Tibial artery (tissue), 4 donors: ENCODE measurements at regions not wholly inside any gene's neighbourhood (a gene's known extent, or its start where the extent isn't known, plus 50 kb on each side); places are given as distances from the start of the nearest gene placed in this dataset.

ENCODE experiments used
- DNase-seq, 2 donors: peaks; one replicate each; pipeline ENCODE4 v3.0.0-alpha.2; 2019
- H3K27ac ChIP-seq, 2 donors: fragments of 200-600 bp; sonication (generic) in 1 of 2; 1 replicate in 1 of 2; 2 replicates in 1 of 2; pipeline ENCODE4 v1.5.1; 2018 to 2019; ENCODE audit warnings: mild to moderate bottlenecking in 1 of 2
- H3K27me3 ChIP-seq, 2 donors: fragments of 200-600 bp; sonication (generic) in 1 of 2; one replicate each; pipeline versions ENCODE4 v1.5.1 to v1.6.0; 2016 to 2019
- H3K36me3 ChIP-seq, 3 donors: fragments of 200-600 bp; sonication (generic) in 2 of 3; one replicate each; pipeline ENCODE4 v1.5.1; 2016 to 2019; ENCODE audit warnings: mild to moderate bottlenecking in 2 of 3
- H3K4me1 ChIP-seq, 4 donors: fragments of 200-600 bp; sonication (generic) in 2 of 4; 1 replicate in 3 of 4; 2 replicates in 1 of 4; pipeline ENCODE4 v1.5.1; 2016 to 2019
- H3K4me3 ChIP-seq, 2 donors: fragments of 200-600 bp; sonication (generic) in 1 of 2; 1 replicate in 1 of 2; 2 replicates in 1 of 2; pipeline ENCODE4 v1.5.1; 2018 to 2019; ENCODE audit warnings: mild to moderate bottlenecking in 2 of 2
- H3K9me3 ChIP-seq, 3 donors: fragments of 200-600 bp; sonication (generic) in 1 of 3; one replicate each; pipeline ENCODE4 v1.5.1; 2016 to 2019
- intact Hi-C: fragments of 100-400 bp; cut with DNase I; formaldehyde crosslinking; loops from one replicate; pipeline ENCODE4 v1.15.0; 2023; ENCODE audit warnings: low total_unique reads
- TF ChIP-seq, protein P1 (sequence below), 2 experiments: fragments of 200-600 bp in 1 of 2; fragments of 450-650 bp in 1 of 2; IDR thresholded peaks; one replicate each; pipeline ENCODE4 v1.5.1; 2017 to 2019; ENCODE audit warnings: antibody characterized with exemption in 2 of 2, mild to moderate bottlenecking in 1 of 2, moderate library complexity in 1 of 2

DNA sequence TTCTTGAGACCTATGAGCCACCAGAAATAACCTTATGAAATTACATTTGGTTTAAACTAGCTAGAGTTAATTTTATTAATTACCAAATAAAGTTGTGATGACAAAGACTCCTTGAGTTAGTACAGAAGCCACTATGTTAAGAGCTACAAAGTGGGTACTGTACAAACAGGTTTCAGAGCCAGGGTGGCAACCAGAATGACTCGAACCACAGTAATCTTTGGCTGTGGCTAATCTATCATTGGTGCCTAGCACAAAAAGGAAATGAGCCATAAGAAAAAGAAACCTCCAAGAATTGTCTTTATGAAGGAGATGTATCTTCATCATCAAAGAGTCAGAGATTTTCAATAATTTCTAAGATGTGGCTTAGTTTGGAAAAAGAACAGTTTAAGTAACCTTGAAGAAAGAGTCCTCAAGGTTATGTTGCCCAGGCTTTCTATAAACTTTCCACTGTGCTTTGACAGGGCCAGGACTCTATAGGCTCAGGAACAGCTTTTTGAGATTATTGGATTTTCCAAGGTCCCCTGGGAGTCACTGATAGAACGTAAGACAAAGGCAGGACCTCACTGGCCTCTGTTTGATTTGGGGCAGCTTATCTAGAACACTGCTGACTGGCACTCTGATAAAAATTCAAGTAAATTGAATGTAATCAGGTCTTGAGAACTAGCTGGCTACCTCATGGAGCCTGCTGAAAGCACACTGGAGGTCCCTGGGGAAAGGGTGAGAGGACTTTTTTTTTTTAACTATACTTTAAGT lies 777.7 kb downstream of the STIM2 start:
- Histone ChIP-seq H3K27me3 (no peaks in the 10 kb centered on the region), H3K36me3 (no peaks in the 10 kb centered on the region), H3K4me3 (no peak overlapping the region), H3K4me1 (no peaks in the 10 kb centered on the region), H3K27ac (no peak overlapping the region), H3K9me3 (no peaks in the 10 kb centered on the region)
- intact Hi-C loops: no loop called here
- TF ChIP-seq, protein P1, sequence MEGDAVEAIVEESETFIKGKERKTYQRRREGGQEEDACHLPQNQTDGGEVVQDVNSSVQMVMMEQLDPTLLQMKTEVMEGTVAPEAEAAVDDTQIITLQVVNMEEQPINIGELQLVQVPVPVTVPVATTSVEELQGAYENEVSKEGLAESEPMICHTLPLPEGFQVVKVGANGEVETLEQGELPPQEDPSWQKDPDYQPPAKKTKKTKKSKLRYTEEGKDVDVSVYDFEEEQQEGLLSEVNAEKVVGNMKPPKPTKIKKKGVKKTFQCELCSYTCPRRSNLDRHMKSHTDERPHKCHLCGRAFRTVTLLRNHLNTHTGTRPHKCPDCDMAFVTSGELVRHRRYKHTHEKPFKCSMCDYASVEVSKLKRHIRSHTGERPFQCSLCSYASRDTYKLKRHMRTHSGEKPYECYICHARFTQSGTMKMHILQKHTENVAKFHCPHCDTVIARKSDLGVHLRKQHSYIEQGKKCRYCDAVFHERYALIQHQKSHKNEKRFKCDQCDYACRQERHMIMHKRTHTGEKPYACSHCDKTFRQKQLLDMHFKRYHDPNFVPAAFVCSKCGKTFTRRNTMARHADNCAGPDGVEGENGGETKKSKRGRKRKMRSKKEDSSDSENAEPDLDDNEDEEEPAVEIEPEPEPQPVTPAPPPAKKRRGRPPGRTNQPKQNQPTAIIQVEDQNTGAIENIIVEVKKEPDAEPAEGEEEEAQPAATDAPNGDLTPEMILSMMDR (IDR thresholded peaks at IDR 0.05): no peak
- DNase-seq: no peak

DNA sequence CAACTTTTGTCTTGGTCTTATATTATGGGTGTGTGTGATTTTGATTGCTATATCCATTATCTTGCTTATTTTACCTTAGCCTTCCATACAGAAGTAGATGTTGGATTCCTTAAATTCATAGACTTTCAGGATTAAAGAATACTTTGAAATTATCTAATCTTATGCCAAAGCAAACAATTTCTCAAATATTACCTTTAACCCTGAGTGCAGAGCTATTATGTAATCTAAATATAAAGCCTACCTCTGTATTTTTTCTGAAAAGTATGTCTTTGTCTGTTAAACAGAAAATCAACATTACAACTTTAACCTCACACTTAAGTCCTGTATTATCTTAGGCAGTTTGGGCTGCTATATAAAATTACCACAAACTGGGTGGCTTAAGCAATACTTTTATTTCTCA lies 782.5 kb downstream of the STIM2 start:
- Histone ChIP-seq H3K27ac (no peak overlapping the region), H3K9me3 (no peaks in the 10 kb centered on the region), H3K4me1 (no peaks in the 10 kb centered on the region), H3K27me3 (no peaks in the 10 kb centered on the region), H3K4me3 (no peak overlapping the region), H3K36me3 (no peaks in the 10 kb centered on the region)
- DNase-seq: no peak
- TF ChIP-seq, protein P1 (IDR thresholded peaks at IDR 0.05): no peak
- intact Hi-C loops: no loop called here

DNA sequence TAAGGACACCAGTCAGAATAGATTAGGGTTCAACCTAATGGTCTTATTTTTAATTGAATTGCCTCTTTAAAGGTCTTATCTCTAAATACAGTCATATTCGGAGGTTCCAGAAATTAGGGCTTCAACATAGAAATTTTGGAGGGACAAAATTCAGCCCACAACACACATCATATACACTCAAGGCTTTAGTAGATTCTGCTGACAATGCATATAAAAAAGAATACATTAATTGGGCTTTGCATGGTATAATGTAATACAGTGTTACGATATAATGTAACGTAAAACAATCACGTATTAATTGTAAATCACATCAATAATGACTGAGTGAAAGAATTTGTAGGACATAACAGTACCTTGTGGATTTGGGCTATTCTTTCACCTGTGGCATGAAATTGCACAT lies 787.8 kb downstream of the STIM2 start:
- Histone ChIP-seq H3K27me3 (no peaks in the 10 kb centered on the region), H3K27ac (no peak overlapping the region), H3K9me3 (no peaks in the 10 kb centered on the region), H3K36me3 (no peaks in the 10 kb centered on the region), H3K4me3 (no peak overlapping the region), H3K4me1 (no peaks in the 10 kb centered on the region)
- DNase-seq: no peak
- intact Hi-C loops: no loop called here
- TF ChIP-seq, protein P1 (IDR thresholded peaks at IDR 0.05): no peak

DNA sequence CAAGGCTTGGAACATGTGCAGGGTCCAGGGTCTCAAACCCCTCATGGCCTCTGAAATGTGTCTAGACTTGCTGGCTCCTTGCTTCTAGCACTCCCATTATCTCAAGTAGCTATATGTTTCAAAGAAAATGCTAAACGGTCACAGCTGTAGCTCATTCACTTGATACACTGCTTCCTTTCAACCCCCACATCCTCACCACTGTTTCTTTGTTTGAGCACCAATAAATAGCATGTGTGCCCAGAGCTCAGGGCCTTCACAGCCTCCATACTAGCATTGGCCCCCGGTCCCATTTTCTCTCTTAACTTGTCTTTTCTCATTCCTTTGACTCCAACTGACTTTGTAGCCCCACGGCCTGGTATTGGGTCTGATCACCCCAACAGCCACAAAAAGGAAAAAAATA lies 801.8 kb downstream of the STIM2 start:
- intact Hi-C loops: no loop called here
- Histone ChIP-seq H3K27ac (no peak overlapping the region), H3K9me3 (no peaks in the 10 kb centered on the region), H3K27me3 (no peaks in the 10 kb centered on the region), H3K4me3 (no peak overlapping the region), H3K4me1 (no peaks in the 10 kb centered on the region), H3K36me3 (no peaks in the 10 kb centered on the region)
- DNase-seq: no peak
- TF ChIP-seq, protein P1 (IDR thresholded peaks at IDR 0.05): no peak

DNA sequence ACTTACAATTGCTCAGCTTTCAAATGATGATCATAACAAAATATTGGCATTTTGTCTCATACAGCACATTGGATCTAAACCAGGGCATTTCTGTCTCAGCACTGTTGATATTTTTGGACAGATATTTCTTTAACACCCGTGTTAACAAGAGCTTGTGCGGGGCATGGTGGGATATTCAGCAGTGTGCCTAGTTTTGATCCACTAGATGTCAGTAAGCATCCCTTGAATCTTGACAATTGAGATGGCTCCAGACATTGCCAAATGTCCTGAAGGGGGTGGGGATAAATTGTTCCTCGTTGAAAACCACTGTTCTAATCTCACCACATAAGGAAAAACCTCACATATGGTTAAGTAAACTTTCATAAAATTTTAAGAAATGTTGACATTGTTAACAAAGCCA lies 806.3 kb downstream of the STIM2 start:
- Histone ChIP-seq H3K27me3 (no peaks in the 10 kb centered on the region), H3K36me3 (no peaks in the 10 kb centered on the region), H3K4me3 (no peak overlapping the region), H3K9me3 (no peaks in the 10 kb centered on the region), H3K4me1 (no peaks in the 10 kb centered on the region), H3K27ac (no peak overlapping the region)
- no peak for DNase-seq
- intact Hi-C loops: no loop called here
- TF ChIP-seq, protein P1 (IDR thresholded peaks at IDR 0.05): no peak

DNA sequence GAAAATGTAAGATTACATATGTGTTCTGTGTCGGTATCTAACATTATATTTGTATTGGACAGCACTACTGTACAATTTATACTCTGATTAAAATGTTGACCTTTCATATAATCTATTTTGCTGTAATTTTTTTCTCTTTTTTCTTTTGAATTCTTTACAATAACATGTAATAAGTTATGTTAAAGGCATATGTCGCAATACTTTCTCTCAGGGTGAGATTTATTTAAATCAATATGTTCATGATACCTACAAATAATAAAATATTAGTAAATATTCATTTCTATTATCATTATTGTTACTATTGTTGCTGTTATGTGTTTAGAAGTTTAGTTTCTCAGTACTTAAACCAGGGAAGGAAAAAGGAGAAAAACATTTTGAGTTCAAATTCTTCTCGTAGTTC lies 807.4 kb downstream of the STIM2 start:
- intact Hi-C loops: no loop called here
- Histone ChIP-seq H3K4me3 (no peak overlapping the region), H3K27ac (no peak overlapping the region), H3K9me3 (no peaks in the 10 kb centered on the region), H3K36me3 (no peaks in the 10 kb centered on the region), H3K27me3 (no peaks in the 10 kb centered on the region), H3K4me1 (no peaks in the 10 kb centered on the region)
- TF ChIP-seq, protein P1 (IDR thresholded peaks at IDR 0.05): no peak
- no peak for DNase-seq
